ENCODE measurements at regions not wholly inside any gene's neighbourhood (a gene's known extent, or its start where the extent isn't known, plus 50 kb on each side); places are given as distances from the start of the nearest gene placed in this dataset.
"Not testable (repeated sequence)": the region's sequence is repeated elsewhere in the genome, so short reads cannot be mapped to it uniquely, and the experiment has no call there.

DNA sequence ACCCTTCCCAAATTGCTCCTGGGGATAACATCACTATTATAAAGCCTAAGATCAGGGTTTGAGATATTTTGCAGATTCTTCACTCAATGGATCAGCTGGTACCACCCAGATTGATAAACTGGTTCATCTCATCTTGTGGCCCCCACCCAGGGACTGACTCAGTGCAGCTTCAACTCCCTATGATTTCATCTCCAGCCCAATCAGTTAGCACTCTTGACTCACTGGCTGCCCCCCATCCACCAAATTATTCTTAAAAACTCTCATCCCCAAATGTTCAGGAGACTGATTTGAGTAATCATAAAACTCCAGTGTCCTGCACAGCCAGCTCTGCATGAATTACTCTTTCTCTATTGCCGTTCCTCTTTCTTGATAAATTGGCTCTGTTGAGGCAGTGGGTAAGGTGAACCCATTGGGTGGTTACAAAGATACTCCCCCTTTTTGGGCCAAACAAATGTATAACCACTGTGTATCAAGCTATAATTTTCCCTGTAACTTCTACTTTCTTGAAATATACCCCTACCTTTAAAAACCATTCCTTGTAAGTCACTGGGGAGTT lies 263.3 kb upstream of the IL12B start:
- DNase-seq (ENCODE audit: low read depth) = no peak

- not testable (repeated sequence) for DNase-seq (ENCODE audit: low read depth)
Observed at GRCh38 chr5:159595561-159595960, 265.3 kb upstream of the IL12B start.

- DNase-seq (ENCODE audit: low read depth) = peak; percentile 10
Observed at GRCh38 chr5:159601216-159601615, 270.9 kb upstream of the IL12B start.

DNA sequence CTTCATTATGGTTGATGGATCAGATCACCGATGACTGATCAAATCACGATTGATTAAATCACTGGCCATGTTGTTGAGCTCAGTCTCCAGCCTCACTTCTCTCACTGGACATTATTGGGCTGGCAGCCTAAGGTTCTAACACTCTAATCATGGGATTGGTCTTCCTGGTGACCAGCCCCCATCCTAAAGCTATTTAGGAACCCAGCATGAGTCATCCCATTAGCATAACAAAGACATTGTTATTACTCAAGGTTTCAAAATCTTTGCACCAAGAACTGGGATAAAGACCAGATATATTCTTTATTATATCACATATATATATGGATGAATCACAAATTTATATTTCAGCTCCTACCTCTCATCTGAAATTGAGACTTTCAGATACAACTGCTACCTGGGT lies 272.1 kb upstream of the IL12B start:
- no peak for DNase-seq (ENCODE audit: low read depth)

DNA sequence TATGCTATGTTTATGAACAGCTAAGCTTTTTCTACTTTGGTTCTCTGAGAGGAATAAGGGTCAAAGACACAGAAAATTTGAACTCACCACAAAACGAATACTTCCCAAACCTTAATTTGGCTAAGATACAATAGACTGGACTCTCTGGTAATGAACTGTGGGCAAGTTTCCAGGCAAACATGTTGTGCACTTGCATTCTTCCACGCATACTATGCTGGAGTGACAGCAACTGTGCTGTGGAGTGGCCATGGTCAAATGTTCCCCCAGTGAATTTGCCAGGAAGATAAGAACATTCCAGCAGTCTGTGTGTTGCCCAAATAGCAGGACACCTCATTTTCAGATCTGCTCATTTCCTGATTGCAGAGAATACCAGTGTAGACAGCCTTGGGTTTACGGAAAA lies 275.3 kb upstream of the IL12B start:
- DNase-seq (ENCODE audit: low read depth) = no peak

DNA sequence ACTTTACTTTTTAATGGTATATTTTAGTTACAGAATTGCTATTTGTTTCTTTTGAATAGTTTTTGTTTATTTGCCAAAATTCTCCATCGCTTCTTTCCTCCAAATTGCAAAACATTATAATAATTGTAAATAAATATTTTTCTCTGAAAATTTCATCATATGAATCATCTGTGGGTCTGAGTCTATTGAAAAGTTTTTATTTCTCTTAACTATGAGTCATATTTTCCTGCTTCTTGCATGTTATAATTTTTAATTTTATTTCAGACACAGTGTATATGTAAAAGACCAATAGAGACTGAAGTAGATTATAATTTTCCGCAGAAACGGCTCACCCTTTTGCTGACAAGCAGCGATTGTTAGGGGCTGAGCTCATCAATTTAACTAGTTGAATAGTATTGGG lies 279.1 kb upstream of the IL12B start:
- no peak for DNase-seq (ENCODE audit: low read depth)

GRCh38 chr5:159610966-159611579 lies 280.8 kb upstream of the IL12B start:
- DNase-seq (ENCODE audit: low read depth) = no peak

DNA sequence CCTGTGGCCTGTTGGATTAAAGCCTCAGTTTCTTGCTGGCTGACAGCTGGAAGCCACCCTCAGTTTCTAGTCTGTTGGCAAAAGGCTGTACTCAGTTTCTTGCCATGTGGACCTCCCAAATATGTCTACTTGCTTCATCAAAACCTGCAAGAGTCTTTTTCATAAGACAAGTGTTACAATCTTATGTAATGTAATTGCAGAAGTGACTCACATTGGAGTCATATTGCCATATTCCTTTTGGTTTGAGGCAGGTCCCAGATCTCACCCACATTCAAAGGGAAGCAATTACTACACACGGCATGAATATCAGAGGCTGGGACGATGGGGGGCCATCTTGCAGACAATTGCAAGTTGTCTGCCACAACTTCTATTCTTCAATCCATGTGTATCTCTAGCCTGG lies 286.7 kb upstream of the IL12B start:
- no peak for DNase-seq (ENCODE audit: low read depth)

- peak; percentile 16 for DNase-seq (ENCODE audit: low read depth)
Observed at GRCh38 chr5:159619826-159620225, 289.5 kb upstream of the IL12B start.

DNA sequence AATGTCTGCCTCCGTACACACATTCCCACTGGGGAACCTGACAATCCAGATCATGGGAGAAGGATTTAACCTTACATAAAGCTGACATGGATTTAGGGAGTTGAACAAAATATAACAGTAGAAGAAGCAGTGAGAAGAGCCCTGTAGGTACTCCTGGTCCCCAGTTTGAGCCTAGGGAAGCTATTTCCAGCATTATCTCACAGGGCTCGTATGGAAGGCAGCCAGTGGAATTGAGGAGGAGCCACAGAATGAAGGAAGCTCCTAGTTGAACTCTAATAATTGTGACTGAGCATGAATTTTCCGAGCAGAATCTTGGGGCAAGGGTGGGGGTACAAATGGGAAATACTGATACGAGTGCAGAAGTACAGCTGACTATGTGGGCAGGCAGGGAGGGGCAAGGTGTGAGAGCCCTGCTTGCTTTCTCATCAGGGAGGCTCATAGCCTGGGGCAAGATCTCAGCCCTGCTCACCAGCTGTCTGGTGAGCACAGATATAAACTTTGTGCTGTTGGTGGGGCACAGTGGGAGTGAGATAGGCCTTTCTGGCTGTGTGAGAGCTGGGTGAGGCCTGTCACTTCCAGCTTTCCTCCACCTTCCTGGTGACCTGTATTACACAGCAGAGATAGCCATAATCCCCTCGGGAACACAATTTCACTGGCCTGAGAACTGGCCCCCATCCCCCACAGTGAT lies 290.7 kb upstream of the IL12B start:
- no peak for DNase-seq (ENCODE audit: low read depth)

DNA sequence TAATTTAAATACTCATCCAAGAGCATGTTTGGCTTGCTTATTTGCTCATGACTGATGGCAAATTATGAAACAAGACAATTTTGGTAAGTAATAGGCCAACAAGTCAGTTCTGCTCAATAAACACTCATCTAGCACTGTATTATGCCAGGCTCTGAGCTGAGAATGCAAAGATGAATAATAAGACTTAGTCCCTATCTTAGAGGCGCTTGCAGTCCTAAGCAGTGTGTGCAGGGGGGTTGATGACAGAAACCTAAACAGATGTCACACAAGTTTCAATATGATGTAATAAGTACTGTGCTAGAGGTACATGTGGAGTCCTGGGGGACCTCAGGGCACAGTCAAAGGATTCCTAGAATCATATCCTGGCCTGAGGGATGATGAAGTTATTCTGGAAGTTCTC lies 287.6 kb upstream of the ADRA1B start:
- no peak for DNase-seq (ENCODE audit: low read depth)

DNA sequence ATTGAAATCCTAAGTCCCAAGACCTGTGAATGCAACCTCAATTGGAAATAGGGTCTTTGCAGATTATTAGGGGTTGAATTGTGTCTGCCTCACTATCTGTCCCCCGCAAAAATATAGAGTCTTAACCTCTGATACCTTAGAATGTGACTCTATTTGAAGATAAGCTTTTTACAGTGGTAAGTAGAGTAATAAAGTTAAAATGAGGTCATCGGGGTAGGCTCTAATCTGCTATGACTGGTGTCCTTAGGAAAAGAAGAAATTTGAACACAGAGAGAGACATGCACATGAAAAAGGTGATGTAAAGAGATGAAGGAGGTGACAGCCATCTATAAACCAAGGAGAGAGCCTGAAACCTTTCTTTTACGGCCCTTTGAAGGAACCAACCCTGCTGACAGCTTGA lies 287.1 kb upstream of the ADRA1B start:
- DNase-seq (ENCODE audit: low read depth) = no peak

- DNase-seq (ENCODE audit: low read depth) = no peak
Observed at GRCh38 chr5:159630545-159630944, 285.7 kb upstream of the ADRA1B start.

GRCh38 chr5:159631001-159631400 lies 285.3 kb upstream of the ADRA1B start:
- no peak for DNase-seq (ENCODE audit: low read depth)

DNA sequence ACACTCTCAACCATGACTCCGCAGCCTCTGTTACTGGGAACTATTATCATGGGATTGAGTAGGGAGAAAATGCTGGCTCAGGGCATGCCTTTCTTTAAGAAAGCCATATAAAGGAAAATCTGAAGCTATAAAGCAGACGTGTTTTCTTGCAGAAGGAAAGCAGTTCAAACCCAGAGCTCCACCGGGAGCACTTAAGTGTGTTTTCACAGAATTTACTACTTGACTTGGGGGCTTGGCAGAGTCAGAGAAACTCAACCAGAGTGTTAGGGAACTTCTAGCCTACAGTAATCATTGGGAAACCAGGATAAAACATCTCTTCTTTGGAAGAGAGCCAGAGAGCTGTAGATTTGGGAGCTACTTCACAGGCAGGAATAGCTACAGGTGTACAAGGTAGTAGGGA lies 283.4 kb upstream of the ADRA1B start:
- no peak for DNase-seq (ENCODE audit: low read depth)

- no peak for DNase-seq (ENCODE audit: low read depth)
Observed at GRCh38 chr5:159638481-159638880, 277.8 kb upstream of the ADRA1B start.

DNA sequence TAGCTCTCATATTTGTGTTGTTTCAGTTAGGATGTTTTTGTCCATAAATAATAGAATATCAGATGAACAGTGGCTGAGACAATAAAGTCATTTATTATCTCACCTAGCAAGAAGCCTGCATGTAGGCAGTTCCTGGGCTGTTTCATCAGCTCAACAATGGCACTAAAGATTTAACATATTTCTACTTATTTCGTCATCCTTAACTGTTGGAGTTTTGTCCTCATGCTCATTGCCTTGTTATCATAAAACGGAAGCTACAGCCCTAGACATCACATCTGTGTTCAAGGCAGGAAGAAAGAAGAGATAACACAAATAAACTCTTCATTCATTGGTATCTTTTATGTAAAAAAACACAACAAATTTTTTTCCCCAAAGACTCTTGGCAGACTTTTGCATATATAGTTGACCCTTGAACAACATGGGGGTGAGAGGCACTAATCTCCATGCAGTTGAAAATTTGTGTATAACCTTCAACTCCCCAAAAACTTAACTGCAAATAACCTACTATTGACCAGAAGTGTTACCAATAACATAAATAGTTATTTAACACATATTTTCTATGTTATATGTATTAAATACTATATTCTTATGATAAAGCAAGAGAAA lies 277.2 kb upstream of the ADRA1B start:
- peak; percentile 18 for DNase-seq (ENCODE audit: low read depth)

GRCh38 chr5:159639590-159639989 lies 276.7 kb upstream of the ADRA1B start:
- no peak for DNase-seq (ENCODE audit: low read depth)

- DNase-seq (ENCODE audit: low read depth) = no peak
Observed at GRCh38 chr5:159640446-159640845, 275.8 kb upstream of the ADRA1B start.

DNA sequence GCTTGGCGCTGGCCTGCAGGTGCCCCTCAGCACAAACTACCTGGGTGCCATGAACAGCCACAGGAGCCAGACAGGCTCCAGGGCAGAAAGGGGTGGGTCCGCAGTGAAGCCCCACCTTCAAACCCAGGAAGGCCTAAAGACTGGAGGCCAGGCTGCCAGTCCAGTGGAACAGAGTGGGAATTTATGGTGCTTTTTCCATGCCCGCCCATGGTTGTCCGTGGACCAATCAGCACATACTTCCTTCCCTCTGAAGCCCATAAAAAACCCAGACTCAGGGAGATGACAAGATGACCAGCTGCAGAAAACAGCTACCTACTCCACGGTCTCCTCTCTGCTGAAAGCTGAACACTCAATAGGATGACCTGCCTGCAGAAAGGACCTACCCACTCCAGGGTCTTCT lies 275.4 kb upstream of the ADRA1B start:
- no peak for DNase-seq (ENCODE audit: low read depth)

DNA sequence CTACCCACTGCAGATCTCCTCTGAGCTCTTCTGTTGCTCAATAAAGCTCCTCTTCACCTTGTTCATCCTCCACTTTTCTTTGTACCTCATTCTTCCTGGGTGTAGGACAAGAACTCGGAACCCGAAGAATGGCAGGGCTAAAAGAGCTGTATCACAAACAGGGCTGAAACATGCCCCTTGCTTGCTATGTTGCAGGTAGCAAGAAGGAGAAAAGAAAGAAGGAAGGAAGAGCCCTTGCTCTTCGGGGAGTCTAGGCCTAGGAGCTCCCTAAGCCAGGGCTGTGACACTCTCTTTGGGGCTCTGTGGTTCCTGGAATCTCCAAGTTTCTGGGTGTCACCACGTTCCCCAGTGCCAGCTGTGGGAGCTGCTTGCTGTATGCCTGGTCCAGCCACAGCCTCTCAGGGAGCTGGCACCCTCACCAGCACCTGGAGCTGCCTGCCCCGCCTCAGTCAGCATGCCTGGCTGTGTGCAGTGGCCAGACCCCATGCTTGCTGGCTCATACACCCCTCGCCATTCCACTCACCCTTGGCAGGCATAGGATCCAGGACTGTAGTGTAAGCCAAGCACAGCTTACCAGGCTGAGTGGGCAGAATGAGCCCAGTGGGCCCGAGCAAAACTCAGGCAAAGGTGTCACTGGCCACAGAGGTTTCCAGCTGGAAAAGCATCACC lies 274.8 kb upstream of the ADRA1B start:
- no peak for DNase-seq (ENCODE audit: low read depth)

DNA sequence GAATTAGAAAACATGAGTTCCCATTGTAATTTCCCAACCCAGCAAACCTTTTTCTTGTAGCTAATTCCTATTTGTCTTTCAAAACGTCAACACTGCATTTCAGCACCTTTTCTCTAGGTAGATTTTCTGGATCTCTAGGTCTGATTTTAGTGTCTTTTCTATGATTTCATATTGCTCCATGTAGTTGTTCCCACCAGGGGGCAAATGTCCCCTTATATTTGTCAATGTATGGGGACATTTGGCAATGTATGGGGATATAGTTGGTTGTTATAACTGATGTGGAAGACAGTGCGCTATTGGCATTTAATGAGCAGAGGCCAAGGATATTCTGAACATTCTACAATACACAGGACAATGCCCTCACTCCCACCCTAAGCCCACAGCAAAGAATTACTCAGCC lies 273.9 kb upstream of the ADRA1B start:
- DNase-seq (ENCODE audit: low read depth) = no peak

- DNase-seq (ENCODE audit: low read depth) = no peak
Observed at GRCh38 chr5:159644053-159644452, 272.2 kb upstream of the ADRA1B start.

Measured in fibroblast of the conjunctiva (primary cell).